ENCODE measurements at regions not wholly inside any gene's neighbourhood (a gene's known extent, or its start where the extent isn't known, plus 50 kb on each side); places are given as distances from the start of the nearest gene placed in this dataset.
"Not testable (repeated sequence)": the region's sequence is repeated elsewhere in the genome, so short reads cannot be mapped to it uniquely, and the experiment has no call there.

GRCh38 chr5:174910245-174910737, 185.9 kb downstream of the MSX2 start:
- Histone ChIP-seq H3K9me3 (ENCODE audit: control insufficient read depth, low read length) (no peaks in the 10 kb centered on the region), H3K36me3 (ENCODE audit: control insufficient read depth, insufficient read depth, low read length) (no peaks in the 10 kb centered on the region), H3K27me3 (replicated peaks; ENCODE audit: control insufficient read depth, insufficient read depth, low read length, poor library complexity, severe bottlenecking) (no peaks in the 10 kb centered on the region), H3K4me1 (ENCODE audit: control insufficient read depth, insufficient read depth, low read length, poor library complexity, severe bottlenecking) (no peaks in the 10 kb centered on the region), H3K27ac (ENCODE audit: insufficient read depth, low read length, poor library complexity, severe bottlenecking) (no peak overlapping the region), H3K4me3 (ENCODE audit: insufficient read depth, low read depth, low read length, poor library complexity, severe bottlenecking) (no peak overlapping the region)
- peak in 2 of 3 donors; percentile 4 to 9 for DNase-seq

GRCh38 chr5:174903172-174903732, 178.9 kb downstream of the MSX2 start:
- no peak overlapping the region for H3K4me3 ChIP-seq (ENCODE audit: insufficient read depth, low read depth, low read length, poor library complexity, severe bottlenecking)
- no peaks in the 10 kb centered on the region for H3K36me3 ChIP-seq (ENCODE audit: control insufficient read depth, insufficient read depth, low read length)
- no peaks in the 10 kb centered on the region for H3K4me1 ChIP-seq (ENCODE audit: control insufficient read depth, insufficient read depth, low read length, poor library complexity, severe bottlenecking)
- DNase-seq: no peak
- H3K27ac ChIP-seq (ENCODE audit: insufficient read depth, low read length, poor library complexity, severe bottlenecking): no peak overlapping the region
- no peaks in the 10 kb centered on the region for H3K9me3 ChIP-seq (ENCODE audit: control insufficient read depth, low read length)
- peaks cover 7% of the 10 kb centered on the region for H3K27me3 ChIP-seq (replicated peaks; ENCODE audit: control insufficient read depth, insufficient read depth, low read length, poor library complexity, severe bottlenecking)

GRCh38 chr5:174901336-174901735, 177.0 kb downstream of the MSX2 start:
- H3K9me3 ChIP-seq (ENCODE audit: control insufficient read depth, low read length): no peaks in the 10 kb centered on the region
- H3K27me3 ChIP-seq (replicated peaks; ENCODE audit: control insufficient read depth, insufficient read depth, low read length, poor library complexity, severe bottlenecking): peaks cover 7% of the 10 kb centered on the region
- no peaks in the 10 kb centered on the region for H3K36me3 ChIP-seq (ENCODE audit: control insufficient read depth, insufficient read depth, low read length)
- no peak overlapping the region for H3K4me3 ChIP-seq (ENCODE audit: insufficient read depth, low read depth, low read length, poor library complexity, severe bottlenecking)
- no peak for DNase-seq
- H3K4me1 ChIP-seq (ENCODE audit: control insufficient read depth, insufficient read depth, low read length, poor library complexity, severe bottlenecking): no peaks in the 10 kb centered on the region
- H3K27ac ChIP-seq (ENCODE audit: insufficient read depth, low read length, poor library complexity, severe bottlenecking): no peak overlapping the region

- H3K4me1 ChIP-seq (ENCODE audit: control insufficient read depth, insufficient read depth, low read length, poor library complexity, severe bottlenecking): no peaks in the 10 kb centered on the region
- DNase-seq: no peak
- H3K4me3 ChIP-seq (ENCODE audit: insufficient read depth, low read depth, low read length, poor library complexity, severe bottlenecking): no peak overlapping the region
- peaks cover 7% of the 10 kb centered on the region for H3K27me3 ChIP-seq (replicated peaks; ENCODE audit: control insufficient read depth, insufficient read depth, low read length, poor library complexity, severe bottlenecking)
- no peaks in the 10 kb centered on the region for H3K36me3 ChIP-seq (ENCODE audit: control insufficient read depth, insufficient read depth, low read length)
- H3K9me3 ChIP-seq (ENCODE audit: control insufficient read depth, low read length): no peaks in the 10 kb centered on the region
- no peak overlapping the region for H3K27ac ChIP-seq (ENCODE audit: insufficient read depth, low read length, poor library complexity, severe bottlenecking)
These were observed 176.0 kb downstream of the MSX2 start for GRCh38 chr5:174900240-174900865.

GRCh38 chr5:174897281-174897950, 173.0 kb downstream of the MSX2 start:
- Histone ChIP-seq H3K4me3 (ENCODE audit: insufficient read depth, low read depth, low read length, poor library complexity, severe bottlenecking) (no peak overlapping the region), H3K9me3 (ENCODE audit: control insufficient read depth, low read length) (no peaks in the 10 kb centered on the region), H3K36me3 (ENCODE audit: control insufficient read depth, insufficient read depth, low read length) (no peaks in the 10 kb centered on the region), H3K27ac (ENCODE audit: insufficient read depth, low read length, poor library complexity, severe bottlenecking) (no peak overlapping the region), H3K4me1 (ENCODE audit: control insufficient read depth, insufficient read depth, low read length, poor library complexity, severe bottlenecking) (no peaks in the 10 kb centered on the region), H3K27me3 (replicated peaks; ENCODE audit: control insufficient read depth, insufficient read depth, low read length, poor library complexity, severe bottlenecking) (peaks cover 3% of the 10 kb centered on the region)
- DNase-seq: no peak

GRCh38 chr5:174895360-174895759, 171.0 kb downstream of the MSX2 start:
- DNase-seq: no peak
- Histone ChIP-seq H3K27me3 (replicated peaks; ENCODE audit: control insufficient read depth, insufficient read depth, low read length, poor library complexity, severe bottlenecking) (peaks cover 7% of the 10 kb centered on the region), H3K4me3 (ENCODE audit: insufficient read depth, low read depth, low read length, poor library complexity, severe bottlenecking) (no peak overlapping the region), H3K36me3 (ENCODE audit: control insufficient read depth, insufficient read depth, low read length) (no peaks in the 10 kb centered on the region), H3K27ac (ENCODE audit: insufficient read depth, low read length, poor library complexity, severe bottlenecking) (no peak overlapping the region), H3K4me1 (ENCODE audit: control insufficient read depth, insufficient read depth, low read length, poor library complexity, severe bottlenecking) (no peaks in the 10 kb centered on the region), H3K9me3 (ENCODE audit: control insufficient read depth, low read length) (no peaks in the 10 kb centered on the region)

- H3K9me3 ChIP-seq (ENCODE audit: control insufficient read depth, low read length): no peaks in the 10 kb centered on the region
- H3K36me3 ChIP-seq (ENCODE audit: control insufficient read depth, insufficient read depth, low read length): no peaks in the 10 kb centered on the region
- H3K27me3 ChIP-seq (replicated peaks; ENCODE audit: control insufficient read depth, insufficient read depth, low read length, poor library complexity, severe bottlenecking): peaks cover 4% of the 10 kb centered on the region
- DNase-seq: no peak
- H3K4me3 ChIP-seq (ENCODE audit: insufficient read depth, low read depth, low read length, poor library complexity, severe bottlenecking): no peak overlapping the region
- no peaks in the 10 kb centered on the region for H3K4me1 ChIP-seq (ENCODE audit: control insufficient read depth, insufficient read depth, low read length, poor library complexity, severe bottlenecking)
- no peak overlapping the region for H3K27ac ChIP-seq (ENCODE audit: insufficient read depth, low read length, poor library complexity, severe bottlenecking)
These were observed 168.4 kb downstream of the MSX2 start for GRCh38 chr5:174892742-174893141.

GRCh38 chr5:174880412-174881200, 156.2 kb downstream of the MSX2 start:
- not testable (repeated sequence) for H3K36me3 ChIP-seq (ENCODE audit: control insufficient read depth, insufficient read depth, low read length); H3K9me3 ChIP-seq (ENCODE audit: control insufficient read depth, low read length); H3K4me3 ChIP-seq (ENCODE audit: insufficient read depth, low read depth, low read length, poor library complexity, severe bottlenecking); DNase-seq; H3K27me3 ChIP-seq (replicated peaks; ENCODE audit: control insufficient read depth, insufficient read depth, low read length, poor library complexity, severe bottlenecking); H3K27ac ChIP-seq (ENCODE audit: insufficient read depth, low read length, poor library complexity, severe bottlenecking); H3K4me1 ChIP-seq (ENCODE audit: control insufficient read depth, insufficient read depth, low read length, poor library complexity, severe bottlenecking)

- Histone ChIP-seq H3K27me3 (replicated peaks; ENCODE audit: control insufficient read depth, insufficient read depth, low read length, poor library complexity, severe bottlenecking) (no peaks in the 10 kb centered on the region), H3K4me1 (ENCODE audit: control insufficient read depth, insufficient read depth, low read length, poor library complexity, severe bottlenecking) (no peaks in the 10 kb centered on the region), H3K27ac (ENCODE audit: insufficient read depth, low read length, poor library complexity, severe bottlenecking) (no peak overlapping the region), H3K4me3 (ENCODE audit: insufficient read depth, low read depth, low read length, poor library complexity, severe bottlenecking) (no peak overlapping the region), H3K36me3 (ENCODE audit: control insufficient read depth, insufficient read depth, low read length) (no peaks in the 10 kb centered on the region), H3K9me3 (ENCODE audit: control insufficient read depth, low read length) (no peaks in the 10 kb centered on the region)
- DNase-seq: no peak
These were observed 153.6 kb downstream of the MSX2 start for GRCh38 chr5:174877987-174878386.

All from effector memory CD4-positive, alpha-beta T cell (primary cell).